GM19023 (cell line): ENCODE measurements at regions not wholly inside any gene's neighbourhood (a gene's known extent, or its start where the extent isn't known, plus 50 kb on each side); places are given as distances from the start of the nearest gene placed in this dataset.
A peak's percentile ranks its signal among the peaks of the same experiment; 100 is the strongest.
"Not testable (repeated sequence)": the region's sequence is repeated elsewhere in the genome, so short reads cannot be mapped to it uniquely, and the experiment has no call there.

Experiments
- ATAC-seq: cut with Tn5 transposase; IDR thresholded peaks from one replicate; pipeline ENCODE4 v1.9.1; 2021; ENCODE audit warnings: mild to moderate bottlenecking, moderate library complexity; ENCODE audit not compliant: unreplicated experiment

DNA sequence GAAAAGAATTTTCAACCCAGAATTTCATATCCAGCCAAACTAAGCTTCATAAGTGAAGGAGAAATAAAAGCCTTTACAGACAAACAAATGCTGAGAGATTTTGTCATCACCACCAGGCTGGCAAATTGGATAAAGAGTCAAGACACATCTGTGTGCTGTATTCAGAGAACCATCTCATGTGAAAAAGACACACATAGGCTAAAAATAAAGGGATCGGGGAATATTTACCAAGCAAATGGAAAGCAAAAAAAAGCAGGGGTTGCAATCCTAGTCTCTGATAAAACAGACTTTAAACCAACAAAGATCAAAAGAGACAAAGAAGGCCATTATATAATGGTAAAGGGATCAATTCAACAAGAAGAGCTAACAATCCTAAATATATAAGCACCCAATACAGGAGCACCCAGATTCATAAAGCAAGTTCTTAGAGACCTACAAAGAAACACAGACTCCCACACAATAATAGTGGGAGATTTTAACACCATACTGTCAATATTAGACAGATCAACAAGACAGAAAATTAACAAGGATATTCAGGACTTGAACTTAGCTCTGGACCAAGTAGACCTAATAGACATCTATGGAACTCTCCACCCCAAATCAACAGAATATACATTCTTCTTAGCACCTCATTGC lies 55.9 kb upstream of the ACSM6 start:
- not testable (repeated sequence) for ATAC-seq

DNA sequence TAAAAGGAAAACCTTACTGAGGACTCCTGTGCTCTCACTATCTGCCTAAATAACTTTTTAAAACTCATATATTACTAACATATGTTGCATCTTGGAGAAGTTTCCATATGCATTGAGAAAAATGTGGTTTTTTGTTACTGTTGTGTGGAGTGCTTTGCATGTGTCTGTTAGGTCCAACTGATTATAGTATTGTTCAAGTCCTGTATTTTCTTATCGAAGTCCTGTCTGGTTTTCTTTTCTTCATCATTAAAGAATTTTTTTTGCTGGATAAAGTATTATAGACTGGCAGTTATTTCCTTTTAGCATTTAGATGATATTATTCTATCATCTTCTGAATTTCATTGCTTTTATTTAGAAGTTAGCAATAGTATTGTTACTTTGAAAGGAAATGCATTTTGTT lies 59.5 kb upstream of the ACSM6 start:
- ATAC-seq, result no peak

DNA sequence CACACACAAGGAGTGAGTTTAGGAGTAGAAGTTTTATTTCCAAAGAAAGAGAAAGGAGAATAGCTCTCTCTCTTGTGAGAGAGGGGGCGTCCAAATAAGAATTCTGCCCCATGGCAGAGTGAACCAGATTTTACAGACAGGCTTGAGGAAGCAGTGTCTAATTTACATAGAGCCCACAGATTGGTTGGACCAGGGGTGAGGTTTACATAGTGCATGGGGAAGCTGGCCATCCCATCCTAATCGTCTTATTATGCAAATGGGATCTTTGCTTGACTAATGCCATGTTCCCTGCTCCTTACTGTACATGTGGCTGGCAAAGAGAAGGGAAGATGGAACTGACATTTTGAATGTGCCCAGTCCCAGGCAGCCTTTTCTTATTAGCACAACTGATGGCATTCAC lies 60.0 kb upstream of the ACSM6 start:
- ATAC-seq, result no peak

DNA sequence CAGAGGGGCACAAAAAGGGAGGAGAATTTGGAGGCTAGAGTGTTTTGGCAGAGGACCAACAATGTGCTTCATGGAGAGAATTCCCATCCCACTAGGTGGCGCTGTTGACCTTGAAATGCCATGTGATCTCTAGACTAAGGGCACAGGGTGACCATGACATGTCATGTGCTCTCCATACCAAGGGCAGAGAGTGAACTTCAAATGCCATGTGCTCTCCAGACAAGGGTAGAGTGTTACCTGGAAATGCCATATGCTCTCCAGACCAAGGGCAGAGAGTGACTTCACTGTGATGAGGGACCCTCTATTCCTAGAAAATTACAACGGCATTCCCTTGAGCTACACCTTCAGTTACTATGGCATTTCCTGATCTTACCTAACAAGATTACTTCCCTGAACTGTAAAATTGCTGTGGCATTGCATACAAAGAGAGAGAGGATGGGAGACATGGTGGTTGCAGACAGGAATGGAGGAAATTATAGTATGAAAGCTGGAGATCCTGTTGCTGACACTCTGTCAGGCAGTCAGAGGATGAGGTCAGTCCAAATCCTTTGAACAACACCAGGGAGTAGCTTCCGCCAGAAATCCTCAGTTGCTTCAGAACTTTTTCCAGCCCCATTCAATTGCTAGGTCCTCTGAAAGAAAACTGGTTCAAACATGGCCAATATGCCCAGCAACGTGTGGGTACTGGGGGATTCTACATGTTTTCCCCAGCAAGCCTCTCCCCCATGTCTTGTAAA lies 60.9 kb upstream of the ACSM6 start:
- ATAC-seq, result peak; percentile 94

DNA sequence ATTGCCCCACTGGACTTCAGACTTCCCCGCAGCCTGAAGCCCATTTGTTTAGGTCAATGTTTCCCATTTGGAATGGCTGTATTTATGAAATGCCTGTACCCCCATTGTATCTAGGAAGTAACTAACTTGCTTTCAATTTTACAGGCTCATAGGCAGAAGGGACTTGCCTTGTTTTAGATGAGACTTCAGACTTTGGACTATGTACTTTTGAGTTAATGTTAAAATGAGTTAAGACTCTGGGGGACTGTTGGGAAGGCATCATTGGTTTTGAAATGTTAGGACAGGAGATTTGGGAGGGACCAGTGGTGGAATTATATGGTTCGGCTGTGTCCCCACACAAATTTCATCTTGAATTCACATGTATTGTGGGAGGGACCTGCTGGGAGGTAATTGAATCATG lies 61.1 kb upstream of the CYP2C8 start:
- not testable (repeated sequence) for ATAC-seq

- ATAC-seq, result no peak
Observed at GRCh38 chr10:95125582-95125981, 56.3 kb upstream of the CYP2C8 start.

DNA sequence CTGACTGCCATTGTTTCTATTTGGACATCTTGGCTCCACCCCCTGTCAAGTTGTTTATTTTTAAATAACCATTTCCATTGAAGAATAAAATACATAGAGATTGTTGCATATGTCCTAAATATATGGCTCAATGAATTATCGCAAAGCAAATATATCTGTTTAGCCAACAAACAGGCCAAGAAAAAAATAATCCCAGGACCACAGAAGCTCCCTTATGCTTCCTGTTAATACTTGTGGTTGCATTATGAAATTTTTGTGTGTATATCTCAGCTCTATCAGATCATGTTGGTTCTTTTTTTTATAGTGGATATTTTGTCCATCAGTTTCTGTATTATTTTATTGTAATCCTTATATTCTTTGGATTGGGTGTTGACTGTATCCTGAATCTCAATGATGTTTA lies 53.4 kb upstream of the CYP2C8 start:
- ATAC-seq, result no peak

- ATAC-seq, result no peak
Observed at GRCh38 chr10:95121904-95122303, 52.6 kb upstream of the CYP2C8 start.
